ENCODE measurements at regions not wholly inside any gene's neighbourhood (a gene's known extent, or its start where the extent isn't known, plus 50 kb on each side); places are given as distances from the start of the nearest gene placed in this dataset.

- no peak overlapping the region for H3K4me3 ChIP-seq (ENCODE audit: low read depth, low read length)
- DNase-seq (ENCODE audit: low read depth) = no peak
- TF ChIP-seq, protein P1, sequence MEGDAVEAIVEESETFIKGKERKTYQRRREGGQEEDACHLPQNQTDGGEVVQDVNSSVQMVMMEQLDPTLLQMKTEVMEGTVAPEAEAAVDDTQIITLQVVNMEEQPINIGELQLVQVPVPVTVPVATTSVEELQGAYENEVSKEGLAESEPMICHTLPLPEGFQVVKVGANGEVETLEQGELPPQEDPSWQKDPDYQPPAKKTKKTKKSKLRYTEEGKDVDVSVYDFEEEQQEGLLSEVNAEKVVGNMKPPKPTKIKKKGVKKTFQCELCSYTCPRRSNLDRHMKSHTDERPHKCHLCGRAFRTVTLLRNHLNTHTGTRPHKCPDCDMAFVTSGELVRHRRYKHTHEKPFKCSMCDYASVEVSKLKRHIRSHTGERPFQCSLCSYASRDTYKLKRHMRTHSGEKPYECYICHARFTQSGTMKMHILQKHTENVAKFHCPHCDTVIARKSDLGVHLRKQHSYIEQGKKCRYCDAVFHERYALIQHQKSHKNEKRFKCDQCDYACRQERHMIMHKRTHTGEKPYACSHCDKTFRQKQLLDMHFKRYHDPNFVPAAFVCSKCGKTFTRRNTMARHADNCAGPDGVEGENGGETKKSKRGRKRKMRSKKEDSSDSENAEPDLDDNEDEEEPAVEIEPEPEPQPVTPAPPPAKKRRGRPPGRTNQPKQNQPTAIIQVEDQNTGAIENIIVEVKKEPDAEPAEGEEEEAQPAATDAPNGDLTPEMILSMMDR (conservative IDR thresholded peaks at IDR 0.05; ENCODE audit: low read depth, low read length) = no peak
These were observed 1239.0 kb downstream of the SLC16A7 start for GRCh38 chr12:60834806-60835205.

DNA sequence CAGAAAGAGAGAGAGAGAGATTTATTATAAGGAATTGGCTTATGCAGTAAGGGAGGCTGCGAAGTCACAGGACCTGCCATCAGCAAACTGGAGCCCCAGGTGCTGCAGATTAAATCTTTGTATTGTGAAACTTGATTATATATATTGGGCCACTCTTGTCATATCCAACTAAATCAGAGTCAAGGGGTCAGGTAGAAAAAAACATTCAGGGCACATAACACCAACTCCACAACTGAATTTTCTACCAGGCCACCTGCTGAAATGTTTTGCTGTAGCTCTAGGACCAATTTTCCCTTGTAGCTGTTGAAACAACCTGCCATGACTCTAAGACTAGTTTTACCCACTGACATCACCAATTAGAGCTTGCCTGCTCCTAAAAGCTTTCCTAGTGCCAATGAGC is 1240.8 kb downstream of the SLC16A7 start:
- TF ChIP-seq, protein P1 (conservative IDR thresholded peaks at IDR 0.05; ENCODE audit: low read depth, low read length) = no peak
- no peak for DNase-seq (ENCODE audit: low read depth)
- H3K4me3 ChIP-seq (ENCODE audit: low read depth, low read length) = no peak overlapping the region

- no peak overlapping the region for H3K4me3 ChIP-seq (ENCODE audit: low read depth, low read length)
- TF ChIP-seq, protein P1 (conservative IDR thresholded peaks at IDR 0.05; ENCODE audit: low read depth, low read length) = no peak
- DNase-seq (ENCODE audit: low read depth) = no peak
These were observed 1246.4 kb downstream of the SLC16A7 start for GRCh38 chr12:60842181-60842580.

- no peak overlapping the region for H3K4me3 ChIP-seq (ENCODE audit: low read depth, low read length)
- TF ChIP-seq, protein P1 (conservative IDR thresholded peaks at IDR 0.05; ENCODE audit: low read depth, low read length) = no peak
- no peak for DNase-seq (ENCODE audit: low read depth)
These were observed 1248.3 kb downstream of the SLC16A7 start for GRCh38 chr12:60844101-60844500.

DNA sequence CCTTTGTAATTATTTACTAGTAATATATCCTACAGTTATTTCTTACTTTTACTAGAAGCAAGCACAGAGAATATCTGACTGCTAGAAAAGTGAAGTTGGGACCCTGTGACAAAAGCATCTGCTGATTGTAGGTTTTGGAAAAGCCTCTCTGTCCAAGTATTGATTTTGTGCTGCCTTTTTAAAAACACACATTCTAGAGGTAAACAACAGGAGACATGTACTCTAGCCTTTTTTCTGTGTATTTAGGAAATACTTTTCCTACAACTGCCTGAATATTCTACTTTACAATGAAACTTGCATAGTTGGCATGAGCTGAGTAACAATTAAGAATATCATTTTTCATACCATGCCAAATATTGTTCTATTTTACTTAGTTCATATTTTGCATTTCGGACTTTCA is 1249.0 kb downstream of the SLC16A7 start:
- no peak for DNase-seq (ENCODE audit: low read depth)
- TF ChIP-seq, protein P1 (conservative IDR thresholded peaks at IDR 0.05; ENCODE audit: low read depth, low read length) = no peak

DNA sequence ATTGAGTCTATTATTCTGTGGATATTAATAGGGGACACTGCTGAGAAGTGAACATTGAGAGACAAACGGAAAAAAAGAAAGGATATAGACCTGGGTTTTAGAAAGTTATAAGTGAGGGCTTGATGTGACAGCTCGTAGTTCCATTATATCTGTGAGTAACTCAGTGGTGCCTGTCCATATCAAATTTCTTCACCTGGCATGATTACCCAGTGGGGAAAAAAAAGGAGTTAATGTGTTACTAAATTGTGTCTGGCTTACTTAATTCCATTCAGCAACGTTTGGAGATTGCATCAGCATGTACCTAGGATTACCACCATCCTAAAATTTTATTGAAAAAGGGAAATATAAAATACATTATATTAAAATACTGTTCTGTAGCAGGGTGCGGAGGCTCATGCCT is 1249.9 kb downstream of the SLC16A7 start:
- no peak overlapping the region for H3K4me3 ChIP-seq (ENCODE audit: low read depth, low read length)
- no peak for DNase-seq (ENCODE audit: low read depth)

More for the DNA sequence above, 1249.0 kb downstream of the SLC16A7 start:
- H3K4me3 ChIP-seq (ENCODE audit: low read depth, low read length) = no peak overlapping the region

DNA sequence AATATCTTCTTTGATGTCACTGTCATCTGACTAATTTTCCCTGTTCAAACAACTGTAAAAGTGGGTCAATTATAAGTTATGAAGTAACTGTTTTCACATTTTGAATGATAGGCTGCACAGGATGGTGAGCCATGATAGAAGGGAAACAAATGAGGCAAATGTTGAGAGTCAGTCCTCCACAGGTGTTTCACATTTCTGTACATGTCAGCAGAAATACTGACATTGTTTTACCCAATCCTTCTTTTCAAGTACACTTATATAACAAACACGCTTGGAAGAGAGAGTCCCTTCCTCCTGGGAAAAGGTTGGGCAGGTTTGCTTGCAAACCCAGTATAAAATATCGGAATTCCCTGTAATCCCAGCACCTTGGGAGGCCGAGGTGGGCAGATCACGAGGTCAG is 1251.5 kb downstream of the SLC16A7 start:
- no peak for DNase-seq (ENCODE audit: low read depth)
- H3K4me3 ChIP-seq (ENCODE audit: low read depth, low read length) = no peak overlapping the region
- TF ChIP-seq, protein P1 (conservative IDR thresholded peaks at IDR 0.05; ENCODE audit: low read depth, low read length) = no peak

More for the DNA sequence above, 1249.9 kb downstream of the SLC16A7 start:
- TF ChIP-seq, protein P1 (conservative IDR thresholded peaks at IDR 0.05; ENCODE audit: low read depth, low read length) = no peak

Measured in epithelial cell of proximal tubule (primary cell).